Astrocyte (in vitro differentiated cells and primary cell): ENCODE measurements at regions not wholly inside any gene's neighbourhood (a gene's known extent, or its start where the extent isn't known, plus 50 kb on each side); places are given as distances from the start of the nearest gene placed in this dataset.

Experiments
- EZH2 ChIP-seq: IDR thresholded peaks from 2 replicates; pipeline ENCODE4 v1.6.1; 2012; ENCODE audit warnings: mild to moderate bottlenecking, low read length, inconsistent platforms; ENCODE audit not compliant: insufficient read depth
- TF ChIP-seq, protein P1 (sequence below): IDR thresholded peaks from 2 replicates; pipeline ENCODE4 v1.5.1; 2011; ENCODE audit warnings: low read depth, mild to moderate bottlenecking, inconsistent platforms, low read length, moderate library complexity; ENCODE audit not compliant: insufficient read depth

DNA sequence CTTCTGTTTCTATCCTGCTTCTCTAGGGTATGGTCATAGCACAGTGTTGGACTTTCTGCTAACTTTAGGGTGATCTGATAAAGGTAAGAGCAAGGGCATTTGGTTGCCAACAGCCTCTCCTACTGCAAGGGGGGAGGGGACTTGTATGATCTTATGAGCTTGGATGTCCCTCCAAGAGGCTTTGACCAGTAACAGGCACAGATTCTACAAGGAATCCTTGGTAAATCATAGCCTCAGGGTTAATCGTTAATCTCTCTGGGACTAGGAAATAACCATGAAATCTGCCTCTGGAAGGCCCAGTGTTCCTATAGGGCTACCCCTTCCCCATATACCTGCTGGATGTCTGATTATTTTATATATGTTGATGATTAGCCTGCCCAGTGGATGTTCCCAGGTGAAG, 134.8 kb upstream of the TNFSF4 start:
- TF ChIP-seq, protein P1, sequence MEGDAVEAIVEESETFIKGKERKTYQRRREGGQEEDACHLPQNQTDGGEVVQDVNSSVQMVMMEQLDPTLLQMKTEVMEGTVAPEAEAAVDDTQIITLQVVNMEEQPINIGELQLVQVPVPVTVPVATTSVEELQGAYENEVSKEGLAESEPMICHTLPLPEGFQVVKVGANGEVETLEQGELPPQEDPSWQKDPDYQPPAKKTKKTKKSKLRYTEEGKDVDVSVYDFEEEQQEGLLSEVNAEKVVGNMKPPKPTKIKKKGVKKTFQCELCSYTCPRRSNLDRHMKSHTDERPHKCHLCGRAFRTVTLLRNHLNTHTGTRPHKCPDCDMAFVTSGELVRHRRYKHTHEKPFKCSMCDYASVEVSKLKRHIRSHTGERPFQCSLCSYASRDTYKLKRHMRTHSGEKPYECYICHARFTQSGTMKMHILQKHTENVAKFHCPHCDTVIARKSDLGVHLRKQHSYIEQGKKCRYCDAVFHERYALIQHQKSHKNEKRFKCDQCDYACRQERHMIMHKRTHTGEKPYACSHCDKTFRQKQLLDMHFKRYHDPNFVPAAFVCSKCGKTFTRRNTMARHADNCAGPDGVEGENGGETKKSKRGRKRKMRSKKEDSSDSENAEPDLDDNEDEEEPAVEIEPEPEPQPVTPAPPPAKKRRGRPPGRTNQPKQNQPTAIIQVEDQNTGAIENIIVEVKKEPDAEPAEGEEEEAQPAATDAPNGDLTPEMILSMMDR = no peak
- no peak for TF ChIP-seq EZH2
